GM12878 (cell line): ENCODE measurements at regions not wholly inside any gene's neighbourhood (a gene's known extent, or its start where the extent isn't known, plus 50 kb on each side); places are given as distances from the start of the nearest gene placed in this dataset.

Experiments used
- PAX5 ChIP-seq: IDR thresholded peaks from 2 replicates; pipeline ENCODE4 v1.6.1; 2011; ENCODE audit warnings: low read depth, low read length, borderline replicate concordance
- TF ChIP-seq, protein P1 (sequence below), 3 experiments: IDR thresholded peaks in 2 of 3; conservative IDR thresholded peaks in 1 of 3; 2 replicates each; pipeline ENCODE4 v1.5.1; 2011; ENCODE audit warnings: low read depth in 3 of 3, low read length in 3 of 3, mild to moderate bottlenecking in 3 of 3, control low read depth in 2 of 3, moderate library complexity in 2 of 3, inconsistent platforms in 1 of 3, mixed read lengths in 1 of 3; ENCODE audit not compliant: control insufficient read depth in 2 of 3, insufficient read depth in 1 of 3; ENCODE audit errors: extremely low read depth in 1 of 3

DNA sequence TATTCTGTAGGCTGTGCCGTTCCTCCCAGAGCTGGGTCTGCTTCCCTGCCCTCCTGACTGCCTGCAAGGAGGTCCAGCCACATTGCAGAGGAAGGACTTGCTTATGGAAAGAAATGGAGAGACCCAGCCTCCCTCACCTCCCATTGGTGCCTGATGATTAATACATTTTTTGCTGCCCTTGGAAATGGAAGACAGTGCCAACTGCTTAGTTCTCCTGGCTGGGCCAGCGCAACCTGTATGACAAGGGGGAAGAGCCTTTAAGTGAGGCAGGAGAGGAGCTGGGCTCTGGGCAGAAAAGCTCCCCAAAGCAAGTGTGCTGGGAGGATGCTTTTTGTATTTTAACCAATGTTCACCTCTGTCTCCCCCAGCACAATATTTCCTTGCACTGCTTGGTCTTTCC, 238.5 kb downstream of the SOX9 start:
- TF ChIP-seq, protein P1, sequence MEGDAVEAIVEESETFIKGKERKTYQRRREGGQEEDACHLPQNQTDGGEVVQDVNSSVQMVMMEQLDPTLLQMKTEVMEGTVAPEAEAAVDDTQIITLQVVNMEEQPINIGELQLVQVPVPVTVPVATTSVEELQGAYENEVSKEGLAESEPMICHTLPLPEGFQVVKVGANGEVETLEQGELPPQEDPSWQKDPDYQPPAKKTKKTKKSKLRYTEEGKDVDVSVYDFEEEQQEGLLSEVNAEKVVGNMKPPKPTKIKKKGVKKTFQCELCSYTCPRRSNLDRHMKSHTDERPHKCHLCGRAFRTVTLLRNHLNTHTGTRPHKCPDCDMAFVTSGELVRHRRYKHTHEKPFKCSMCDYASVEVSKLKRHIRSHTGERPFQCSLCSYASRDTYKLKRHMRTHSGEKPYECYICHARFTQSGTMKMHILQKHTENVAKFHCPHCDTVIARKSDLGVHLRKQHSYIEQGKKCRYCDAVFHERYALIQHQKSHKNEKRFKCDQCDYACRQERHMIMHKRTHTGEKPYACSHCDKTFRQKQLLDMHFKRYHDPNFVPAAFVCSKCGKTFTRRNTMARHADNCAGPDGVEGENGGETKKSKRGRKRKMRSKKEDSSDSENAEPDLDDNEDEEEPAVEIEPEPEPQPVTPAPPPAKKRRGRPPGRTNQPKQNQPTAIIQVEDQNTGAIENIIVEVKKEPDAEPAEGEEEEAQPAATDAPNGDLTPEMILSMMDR (IDR thresholded peaks at IDR 0.05 in 2 of 3, conservative IDR thresholded peaks at IDR 0.05 in 1 of 3; ENCODE audit: control insufficient read depth in 2 of 3, extremely low read depth in 1 of 3, insufficient read depth in 1 of 3, low read depth in 3 of 3, low read length in 3 of 3): no peak
- TF ChIP-seq PAX5: no peak
